MM.1S (cell line): ENCODE measurements at regions not wholly inside any gene's neighbourhood (a gene's known extent, or its start where the extent isn't known, plus 50 kb on each side); places are given as distances from the start of the nearest gene placed in this dataset.

ENCODE experiments used
- EZH2 ChIP-seq: fragments of 300-600 bp; sonication (generic); optimal IDR thresholded peaks from 2 replicates; pipeline ENCODE3; 2017; ENCODE audit warnings: low read depth, mild to moderate bottlenecking, antibody characterized with exemption, low read length, mixed read lengths
- EZH2phosphoT487 ChIP-seq: fragments of 300-600 bp; sonication (generic); IDR thresholded peaks from 2 replicates; pipeline ENCODE4 v1.6.1; 2018; ENCODE audit warnings: antibody characterized with exemption, low read length
- TF ChIP-seq, protein P1 (sequence below): fragments of 300-600 bp; sonication (generic); IDR thresholded peaks from 2 replicates; pipeline ENCODE4 v1.5.1; 2016; ENCODE audit warnings: antibody characterized with exemption, low read length, mixed read lengths

DNA sequence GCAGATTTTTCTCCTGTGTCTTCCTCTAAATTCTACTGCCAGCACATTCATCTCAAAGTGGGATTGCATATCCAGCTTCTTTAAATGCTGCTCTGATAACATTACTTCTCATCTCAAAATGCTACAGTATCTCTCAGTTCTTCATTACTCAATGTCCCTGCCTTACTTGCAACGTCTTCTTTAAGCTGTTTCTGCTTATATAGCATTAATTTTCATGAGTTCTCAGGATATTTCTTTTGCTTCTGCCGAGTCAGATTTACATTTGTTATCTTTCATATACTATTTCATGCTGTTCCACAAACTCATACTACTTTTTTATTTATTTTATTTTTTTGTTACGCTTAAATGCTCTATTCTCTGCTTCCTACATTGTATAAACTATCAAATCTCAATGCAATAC is 1223.5 kb upstream of the FAM98A start:
- TF ChIP-seq, protein P1, sequence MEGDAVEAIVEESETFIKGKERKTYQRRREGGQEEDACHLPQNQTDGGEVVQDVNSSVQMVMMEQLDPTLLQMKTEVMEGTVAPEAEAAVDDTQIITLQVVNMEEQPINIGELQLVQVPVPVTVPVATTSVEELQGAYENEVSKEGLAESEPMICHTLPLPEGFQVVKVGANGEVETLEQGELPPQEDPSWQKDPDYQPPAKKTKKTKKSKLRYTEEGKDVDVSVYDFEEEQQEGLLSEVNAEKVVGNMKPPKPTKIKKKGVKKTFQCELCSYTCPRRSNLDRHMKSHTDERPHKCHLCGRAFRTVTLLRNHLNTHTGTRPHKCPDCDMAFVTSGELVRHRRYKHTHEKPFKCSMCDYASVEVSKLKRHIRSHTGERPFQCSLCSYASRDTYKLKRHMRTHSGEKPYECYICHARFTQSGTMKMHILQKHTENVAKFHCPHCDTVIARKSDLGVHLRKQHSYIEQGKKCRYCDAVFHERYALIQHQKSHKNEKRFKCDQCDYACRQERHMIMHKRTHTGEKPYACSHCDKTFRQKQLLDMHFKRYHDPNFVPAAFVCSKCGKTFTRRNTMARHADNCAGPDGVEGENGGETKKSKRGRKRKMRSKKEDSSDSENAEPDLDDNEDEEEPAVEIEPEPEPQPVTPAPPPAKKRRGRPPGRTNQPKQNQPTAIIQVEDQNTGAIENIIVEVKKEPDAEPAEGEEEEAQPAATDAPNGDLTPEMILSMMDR = no peak
- TF ChIP-seq EZH2phosphoT487 (no peak), EZH2 (no peak)
